ENCODE measurements at regions not wholly inside any gene's neighbourhood (a gene's known extent, or its start where the extent isn't known, plus 50 kb on each side); places are given as distances from the start of the nearest gene placed in this dataset.
A peak's percentile ranks its signal among the peaks of the same experiment; 100 is the strongest.

DNA sequence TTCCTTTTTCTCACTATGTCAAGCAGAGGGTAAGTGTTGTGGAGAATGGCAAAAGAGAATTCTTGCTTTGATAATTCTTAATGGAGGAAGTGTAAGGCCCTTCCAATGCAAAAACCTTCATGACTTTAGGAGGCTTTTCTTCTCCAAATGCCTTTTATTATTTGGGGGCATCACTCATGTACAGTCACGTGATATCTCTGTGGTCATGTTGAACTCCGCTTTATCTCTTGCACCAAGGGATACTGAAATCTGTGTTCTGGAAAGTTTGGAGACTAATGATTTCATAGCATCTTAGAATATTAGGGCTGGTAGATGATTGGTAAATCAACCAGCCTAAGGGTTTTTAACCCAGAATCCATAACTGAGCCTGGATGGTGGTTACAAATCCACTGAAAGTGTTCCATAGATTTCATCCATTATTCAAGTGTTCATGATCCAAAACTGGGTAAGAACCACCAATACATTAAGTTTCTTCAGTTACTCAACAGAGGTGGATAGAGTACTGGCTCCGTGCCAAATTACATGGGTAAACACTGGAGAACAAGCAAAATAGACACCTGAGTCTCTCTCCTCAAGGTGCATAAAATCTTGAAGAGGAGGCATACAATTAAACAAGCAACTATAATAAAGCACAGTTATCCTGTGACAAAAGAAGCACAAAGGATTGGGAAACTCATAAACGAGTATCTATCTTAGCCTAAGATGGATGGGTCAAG lies 169.6 kb upstream of the EPHA4 start (continued):
- TF ChIP-seq, protein P1, sequence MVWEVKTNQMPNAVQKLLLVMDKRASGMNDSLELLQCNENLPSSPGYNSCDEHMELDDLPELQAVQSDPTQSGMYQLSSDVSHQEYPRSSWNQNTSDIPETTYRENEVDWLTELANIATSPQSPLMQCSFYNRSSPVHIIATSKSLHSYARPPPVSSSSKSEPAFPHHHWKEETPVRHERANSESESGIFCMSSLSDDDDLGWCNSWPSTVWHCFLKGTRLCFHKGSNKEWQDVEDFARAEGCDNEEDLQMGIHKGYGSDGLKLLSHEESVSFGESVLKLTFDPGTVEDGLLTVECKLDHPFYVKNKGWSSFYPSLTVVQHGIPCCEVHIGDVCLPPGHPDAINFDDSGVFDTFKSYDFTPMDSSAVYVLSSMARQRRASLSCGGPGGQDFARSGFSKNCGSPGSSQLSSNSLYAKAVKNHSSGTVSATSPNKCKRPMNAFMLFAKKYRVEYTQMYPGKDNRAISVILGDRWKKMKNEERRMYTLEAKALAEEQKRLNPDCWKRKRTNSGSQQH (CRISPR knock-in tag; IDR thresholded peaks at IDR 0.05), result no peak
- TF ChIP-seq HNRNPUL1 (IDR thresholded peaks at IDR 0.05; ENCODE audit: low read length), result no peak
- TF ChIP-seq ZNF584 (CRISPR knock-in tag; IDR thresholded peaks at IDR 0.05; ENCODE audit: low read depth), result no peak
- TF ChIP-seq NEUROD1 (IDR thresholded peaks at IDR 0.05; ENCODE audit: borderline replicate concordance, low read depth, low read length, partially characterized antibody), result no peak
- peak; percentile 56; the same call in 1 of the 2 replicates for TF ChIP-seq NFIX (CRISPR knock-in tag; IDR thresholded peaks at IDR 0.05; ENCODE audit: low read depth)
- TF ChIP-seq PTTG1 (tag; IDR thresholded peaks at IDR 0.05; ENCODE audit: low read depth), result no peak
- TF ChIP-seq MTF1 (CRISPR knock-in tag; IDR thresholded peaks at IDR 0.05; ENCODE audit: borderline replicate concordance), result no peak
- TF ChIP-seq HEY1 (CRISPR knock-in tag; IDR thresholded peaks at IDR 0.05; ENCODE audit: borderline replicate concordance), result no peak

DNA sequence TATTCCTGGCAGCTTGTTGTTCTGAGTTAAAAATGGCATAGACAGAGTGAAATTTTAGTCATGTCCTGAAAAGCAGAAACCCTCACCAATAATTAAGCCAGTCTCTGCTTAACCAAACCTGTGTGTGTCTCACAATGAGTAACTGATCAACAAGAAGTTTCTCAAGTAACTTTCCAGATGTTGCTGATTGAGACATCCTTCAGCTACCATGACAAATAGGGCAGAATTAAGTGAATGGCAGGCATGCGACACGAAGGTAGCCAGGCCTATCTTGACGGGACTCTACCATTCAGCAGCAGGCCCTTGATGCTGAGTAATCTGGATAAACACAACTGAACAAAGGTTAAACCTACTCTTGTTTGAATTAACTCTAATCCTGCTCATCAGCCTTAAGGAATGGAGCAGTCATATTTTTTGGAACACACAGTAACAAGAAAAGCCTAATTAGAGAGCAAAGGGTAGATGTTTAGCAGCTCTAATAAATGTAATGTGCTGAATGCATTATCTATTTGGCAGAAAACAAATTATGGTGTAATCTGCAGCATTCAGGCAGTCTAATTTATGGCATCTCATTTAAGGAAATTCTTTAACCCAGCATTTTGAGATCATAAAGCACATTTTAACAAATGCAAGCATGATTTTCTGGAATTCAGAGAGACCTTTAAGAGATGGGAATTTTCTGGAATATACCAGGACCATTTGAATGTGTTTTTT lies 159.5 kb upstream of the EPHA4 start:
- no peak overlapping the region for H3K27ac ChIP-seq (ENCODE audit: extremely low read depth, low read depth, low read length)
- no peaks in the 10 kb centered on the region for H3K4me1 ChIP-seq (replicated peaks in 1 of 2; ENCODE audit: control insufficient read depth in 2 of 2, insufficient read depth in 2 of 2, low read length in 2 of 2)
- H3K9me1 ChIP-seq (ENCODE audit: control insufficient read depth, insufficient read depth, low read length), result no peaks in the 10 kb centered on the region
- ChIA-PET POLR2A (no interaction called here), CTCF (ENCODE audit: low intra/inter-chr PET ratio) (no interaction called here)
- H3K4me3 ChIP-seq, result no peak overlapping the region
- no peak overlapping the region for H3K4me2 ChIP-seq (ENCODE audit: insufficient read depth, low read length)
- ATAC-seq, result no peak
- H3K9ac ChIP-seq (ENCODE audit: insufficient read depth in 1 of 2, low read depth in 2 of 2, low read length in 2 of 2), result no peak overlapping the region
- H3K9me3 ChIP-seq (replicated peaks; ENCODE audit: control insufficient read depth, insufficient read depth, low read depth, low read length), result no peaks in the 10 kb centered on the region
- WGBS (ENCODE audit: insufficient coverage, low coverage, missing lambda C conversion rate), result 6% methylated on average over 3 of the region's 3 CpGs
- BruUV-seq (replicated peaks), result no TSS peak
- no peak overlapping the region for H2AFZ ChIP-seq (ENCODE audit: low read depth, low read length)
- no peaks in the 10 kb centered on the region for H3K36me3 ChIP-seq (ENCODE audit: control insufficient read depth, insufficient read depth, low read length)
- H4K20me1 ChIP-seq (replicated peaks; ENCODE audit: control insufficient read depth, insufficient read depth, low read length), result no peaks in the 10 kb centered on the region
- H3K27me3 ChIP-seq (ENCODE audit: control insufficient read depth in 2 of 2, insufficient read depth in 2 of 2, low read length in 2 of 2), result no peaks in the 10 kb centered on the region
- intact Hi-C loops (cut with micrococcal nuclease), result no loop called here
- in situ Hi-C loops (cut with MboI), result no loop called here
- no peak for DNase-seq (ENCODE audit: extremely low read depth in 1 of 4, low spot score in 3 of 4)
- no peak for FAIRE-seq
- H3K79me2 ChIP-seq (ENCODE audit: control insufficient read depth, insufficient read depth, low read length), result no peaks in the 10 kb centered on the region
- no peak for TF ChIP-seq GATAD2A (IDR thresholded peaks at IDR 0.05)
- TF ChIP-seq, protein P2, sequence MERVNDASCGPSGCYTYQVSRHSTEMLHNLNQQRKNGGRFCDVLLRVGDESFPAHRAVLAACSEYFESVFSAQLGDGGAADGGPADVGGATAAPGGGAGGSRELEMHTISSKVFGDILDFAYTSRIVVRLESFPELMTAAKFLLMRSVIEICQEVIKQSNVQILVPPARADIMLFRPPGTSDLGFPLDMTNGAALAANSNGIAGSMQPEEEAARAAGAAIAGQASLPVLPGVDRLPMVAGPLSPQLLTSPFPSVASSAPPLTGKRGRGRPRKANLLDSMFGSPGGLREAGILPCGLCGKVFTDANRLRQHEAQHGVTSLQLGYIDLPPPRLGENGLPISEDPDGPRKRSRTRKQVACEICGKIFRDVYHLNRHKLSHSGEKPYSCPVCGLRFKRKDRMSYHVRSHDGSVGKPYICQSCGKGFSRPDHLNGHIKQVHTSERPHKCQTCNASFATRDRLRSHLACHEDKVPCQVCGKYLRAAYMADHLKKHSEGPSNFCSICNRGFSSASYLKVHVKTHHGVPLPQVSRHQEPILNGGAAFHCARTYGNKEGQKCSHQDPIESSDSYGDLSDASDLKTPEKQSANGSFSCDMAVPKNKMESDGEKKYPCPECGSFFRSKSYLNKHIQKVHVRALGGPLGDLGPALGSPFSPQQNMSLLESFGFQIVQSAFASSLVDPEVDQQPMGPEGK (CRISPR knock-in tag; IDR thresholded peaks at IDR 0.05; ENCODE audit: borderline replicate concordance), result no peak
- TF ChIP-seq, protein P3, sequence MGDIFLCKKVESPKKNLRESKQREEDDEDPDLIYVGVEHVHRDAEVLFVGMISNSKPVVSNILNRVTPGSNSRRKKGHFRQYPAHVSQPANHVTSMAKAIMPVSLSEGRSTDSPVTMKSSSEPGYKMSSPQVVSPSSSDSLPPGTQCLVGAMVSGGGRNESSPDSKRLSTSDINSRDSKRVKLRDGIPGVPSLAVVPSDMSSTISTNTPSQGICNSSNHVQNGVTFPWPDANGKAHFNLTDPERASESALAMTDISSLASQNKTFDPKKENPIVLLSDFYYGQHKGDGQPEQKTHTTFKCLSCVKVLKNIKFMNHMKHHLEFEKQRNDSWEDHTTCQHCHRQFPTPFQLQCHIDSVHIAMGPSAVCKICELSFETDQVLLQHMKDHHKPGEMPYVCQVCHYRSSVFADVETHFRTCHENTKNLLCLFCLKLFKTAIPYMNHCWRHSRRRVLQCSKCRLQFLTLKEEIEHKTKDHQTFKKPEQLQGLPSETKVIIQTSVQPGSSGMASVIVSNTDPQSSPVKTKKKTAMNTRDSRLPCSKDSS (IDR thresholded peaks at IDR 0.05; ENCODE audit: low read depth, partially characterized antibody), result no peak
- no peak for TF ChIP-seq ZNF707 (CRISPR knock-in tag; conservative IDR thresholded peaks at IDR 0.05)
- TF ChIP-seq MEF2A (IDR thresholded peaks at IDR 0.05; ENCODE audit: control insufficient read depth, low read depth, low read length), result no peak
- TF ChIP-seq SMAD3 (CRISPR knock-in tag; conservative IDR thresholded peaks at IDR 0.05), result no peak
- TF ChIP-seq ILF3 (IDR thresholded peaks at IDR 0.05; ENCODE audit: borderline replicate concordance), result no peak

Measured in K562 (cell line).